ENCODE measurements at regions not wholly inside any gene's neighbourhood (a gene's known extent, or its start where the extent isn't known, plus 50 kb on each side); places are given as distances from the start of the nearest gene placed in this dataset.
A peak's percentile ranks its signal among the peaks of the same experiment; 100 is the strongest.

DNA sequence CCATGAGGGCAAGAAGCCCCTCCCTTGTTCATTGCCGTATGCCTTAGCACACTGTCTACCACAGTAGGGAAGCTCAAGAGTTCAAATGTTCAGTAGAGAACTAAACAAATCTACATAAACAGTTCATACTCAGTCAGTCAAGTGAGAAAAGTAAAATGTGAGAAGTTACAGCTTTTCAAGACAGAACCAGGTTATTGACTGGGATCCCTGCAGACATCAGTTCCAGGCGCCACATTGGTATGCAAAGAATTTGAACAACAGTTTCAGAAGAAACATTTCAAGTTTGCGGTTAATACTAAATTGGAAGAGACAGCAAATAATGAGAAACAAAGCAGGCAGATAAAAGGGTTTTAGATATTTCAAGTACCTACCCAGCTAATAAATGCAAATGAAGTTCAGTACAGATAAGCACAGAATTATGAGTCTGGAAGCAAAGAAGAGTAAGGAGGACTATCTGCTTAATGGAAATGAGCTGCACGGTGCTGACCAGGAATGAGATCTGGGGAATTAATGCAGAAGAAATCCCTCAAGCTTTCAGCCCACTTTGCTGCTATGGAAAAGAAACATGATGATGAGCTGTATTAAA is 246.2 kb downstream of the HACE1 start:
- WGBS (ENCODE audit: insufficient coverage, low coverage, low lambda C conversion rate, missing lambda C conversion rate) = 41% methylated on average over 4 of the region's 4 CpGs

GRCh38 chr6:104612541-104612940 is 247.2 kb downstream of the HACE1 start:
- no peak for DNase-seq
- intact Hi-C loops (cut with DNase I) = no loop called here
- TF ChIP-seq, protein P1, sequence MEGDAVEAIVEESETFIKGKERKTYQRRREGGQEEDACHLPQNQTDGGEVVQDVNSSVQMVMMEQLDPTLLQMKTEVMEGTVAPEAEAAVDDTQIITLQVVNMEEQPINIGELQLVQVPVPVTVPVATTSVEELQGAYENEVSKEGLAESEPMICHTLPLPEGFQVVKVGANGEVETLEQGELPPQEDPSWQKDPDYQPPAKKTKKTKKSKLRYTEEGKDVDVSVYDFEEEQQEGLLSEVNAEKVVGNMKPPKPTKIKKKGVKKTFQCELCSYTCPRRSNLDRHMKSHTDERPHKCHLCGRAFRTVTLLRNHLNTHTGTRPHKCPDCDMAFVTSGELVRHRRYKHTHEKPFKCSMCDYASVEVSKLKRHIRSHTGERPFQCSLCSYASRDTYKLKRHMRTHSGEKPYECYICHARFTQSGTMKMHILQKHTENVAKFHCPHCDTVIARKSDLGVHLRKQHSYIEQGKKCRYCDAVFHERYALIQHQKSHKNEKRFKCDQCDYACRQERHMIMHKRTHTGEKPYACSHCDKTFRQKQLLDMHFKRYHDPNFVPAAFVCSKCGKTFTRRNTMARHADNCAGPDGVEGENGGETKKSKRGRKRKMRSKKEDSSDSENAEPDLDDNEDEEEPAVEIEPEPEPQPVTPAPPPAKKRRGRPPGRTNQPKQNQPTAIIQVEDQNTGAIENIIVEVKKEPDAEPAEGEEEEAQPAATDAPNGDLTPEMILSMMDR (IDR thresholded peaks at IDR 0.05) = no peak
- no peak for TF ChIP-seq POLR2A (IDR thresholded peaks at IDR 0.05)
- Histone ChIP-seq H3K4me1 (no peaks in the 10 kb centered on the region), H3K27ac (no peak overlapping the region), H3K9me3 (no peaks in the 10 kb centered on the region), H3K36me3 (no peaks in the 10 kb centered on the region), H3K27me3 (no peaks in the 10 kb centered on the region), H3K4me3 (no peak overlapping the region)
- ATAC-seq = no peak
- 92% methylated on average over 1 of the region's 1 CpG for WGBS (ENCODE audit: insufficient coverage, low coverage, low lambda C conversion rate, missing lambda C conversion rate)

More for the DNA sequence above, 246.2 kb downstream of the HACE1 start:
- no peak overlapping the region for H3K27ac ChIP-seq
- no peaks in the 10 kb centered on the region for H3K27me3 ChIP-seq
- H3K9me3 ChIP-seq = no peaks in the 10 kb centered on the region
- H3K36me3 ChIP-seq = no peaks in the 10 kb centered on the region
- ATAC-seq (no peak), DNase-seq (no peak)
- H3K4me3 ChIP-seq = no peak overlapping the region
- H3K4me1 ChIP-seq = no peaks in the 10 kb centered on the region
- no peak for TF ChIP-seq POLR2A (IDR thresholded peaks at IDR 0.05)
- TF ChIP-seq, protein P1 (IDR thresholded peaks at IDR 0.05) = no peak
- intact Hi-C loops (cut with DNase I) = no loop called here

GRCh38 chr6:104608101-104608500 is 251.6 kb downstream of the HACE1 start:
- ATAC-seq (no peak), DNase-seq (no peak)
- Histone ChIP-seq H3K9me3 (no peaks in the 10 kb centered on the region), H3K27ac (no peak overlapping the region), H3K4me3 (no peak overlapping the region), H3K36me3 (no peaks in the 10 kb centered on the region), H3K27me3 (no peaks in the 10 kb centered on the region), H3K4me1 (no peaks in the 10 kb centered on the region)
- 74% methylated on average over 5 of the region's 5 CpGs for whole genome bisulfite sequencing (ENCODE audit: insufficient coverage, low coverage, low lambda C conversion rate, missing lambda C conversion rate)
- TF ChIP-seq, protein P1 (IDR thresholded peaks at IDR 0.05) = no peak
- TF ChIP-seq POLR2A (IDR thresholded peaks at IDR 0.05) = no peak
- intact Hi-C loops (cut with DNase I) = no loop called here

GRCh38 chr6:104607501-104607900 is 252.2 kb downstream of the HACE1 start:
- no peaks in the 10 kb centered on the region for H3K4me1 ChIP-seq
- DNase-seq = no peak
- H3K36me3 ChIP-seq = no peaks in the 10 kb centered on the region
- no peaks in the 10 kb centered on the region for H3K9me3 ChIP-seq
- no peaks in the 10 kb centered on the region for H3K27me3 ChIP-seq
- 46% methylated on average over 1 of the region's 1 CpG for WGBS (ENCODE audit: insufficient coverage, low coverage, low lambda C conversion rate, missing lambda C conversion rate)
- peak in 1 of 4 donors; percentile 23 for ATAC-seq
- no peak overlapping the region for H3K4me3 ChIP-seq
- intact Hi-C loops (cut with DNase I) = no loop called here
- no peak overlapping the region for H3K27ac ChIP-seq
- TF ChIP-seq POLR2A (IDR thresholded peaks at IDR 0.05) = no peak
- TF ChIP-seq, protein P1 (IDR thresholded peaks at IDR 0.05) = no peak

DNA sequence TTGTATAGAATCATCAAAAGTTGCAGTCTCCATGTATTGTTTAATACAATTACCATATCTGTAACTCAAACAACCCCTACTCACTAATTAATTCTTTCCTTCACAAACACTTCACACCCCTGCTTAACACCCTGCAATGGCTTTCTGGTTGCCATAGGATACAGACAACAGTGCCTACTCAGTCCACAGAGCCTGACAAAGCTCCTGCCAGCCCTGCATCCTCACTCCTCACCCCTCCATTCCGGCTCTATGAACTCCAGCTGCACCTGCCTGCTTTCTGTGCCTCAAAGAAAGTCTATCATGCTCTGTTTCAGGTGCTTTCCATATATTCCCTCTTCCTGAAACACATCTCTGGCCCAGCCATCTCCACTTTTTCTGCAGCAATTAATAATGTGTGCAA is 253.4 kb downstream of the HACE1 start:
- H3K4me1 ChIP-seq = peaks cover 0 to under 1% (median 0%) of the 10 kb centered on the region in 4 donors
- H3K4me3 ChIP-seq = no peak overlapping the region
- no peak for TF ChIP-seq POLR2A (IDR thresholded peaks at IDR 0.05)
- WGBS (ENCODE audit: insufficient coverage, low coverage, low lambda C conversion rate, missing lambda C conversion rate) = 88% methylated on average over 1 of the region's 1 CpG
- H3K27ac ChIP-seq = no peak overlapping the region
- DNase-seq (no peak), ATAC-seq (no peak)
- H3K27me3 ChIP-seq = no peaks in the 10 kb centered on the region
- no peaks in the 10 kb centered on the region for H3K36me3 ChIP-seq
- intact Hi-C loops (cut with DNase I) = no loop called here
- H3K9me3 ChIP-seq = no peaks in the 10 kb centered on the region
